Kidney glomerular epithelial cell (primary cell): ENCODE measurements at regions not wholly inside any gene's neighbourhood (a gene's known extent, or its start where the extent isn't known, plus 50 kb on each side); places are given as distances from the start of the nearest gene placed in this dataset.
A peak's percentile ranks its signal among the peaks of the same experiment; 100 is the strongest.
"Not testable (repeated sequence)": the region's sequence is repeated elsewhere in the genome, so short reads cannot be mapped to it uniquely, and the experiment has no call there.

Experiments used
- DNase-seq: peaks from one replicate; lab custom pipeline; 2025; lab: John Stamatoyannopoulos, UW

- no peak for DNase-seq
Observed at GRCh38 chr11:47928426-47928825, 51.9 kb upstream of the PTPRJ start.

GRCh38 chr11:47924184-47924691 is 56.1 kb upstream of the PTPRJ start:
- DNase-seq, result peak; percentile 92

- DNase-seq, result no peak
Observed at GRCh38 chr11:47923667-47924066, 56.7 kb upstream of the PTPRJ start.

GRCh38 chr11:47921080-47921555 is 59.2 kb upstream of the PTPRJ start:
- not testable (repeated sequence) for DNase-seq

GRCh38 chr11:47918882-47919495 is 61.4 kb upstream of the PTPRJ start:
- DNase-seq, result peak; percentile 7

GRCh38 chr11:47918370-47918690 is 62.0 kb upstream of the PTPRJ start:
- DNase-seq, result no peak

GRCh38 chr11:47917599-47918369 is 62.6 kb upstream of the PTPRJ start:
- DNase-seq, result peak; percentile 9

GRCh38 chr11:47916361-47916841 is 64.0 kb upstream of the PTPRJ start:
- no peak for DNase-seq

- no peak for DNase-seq
Observed at GRCh38 chr11:47915783-47916182, 64.6 kb upstream of the PTPRJ start.

- no peak for DNase-seq
Observed at GRCh38 chr11:47915374-47915773, 65.0 kb upstream of the PTPRJ start.

- DNase-seq, result no peak
Observed at GRCh38 chr11:47914743-47915142, 65.6 kb upstream of the PTPRJ start.

GRCh38 chr11:47913529-47914244 is 65.5 kb upstream of the NUP160 start:
- DNase-seq, result no peak

- no peak for DNase-seq
Observed at GRCh38 chr11:47912843-47913437, 64.8 kb upstream of the NUP160 start.

- DNase-seq, result no peak
Observed at GRCh38 chr11:47911149-47911548, 63.0 kb upstream of the NUP160 start.

GRCh38 chr11:47908198-47908597 is 60.0 kb upstream of the NUP160 start:
- DNase-seq, result no peak

GRCh38 chr11:47907499-47907898 is 59.3 kb upstream of the NUP160 start:
- no peak for DNase-seq

- no peak for DNase-seq
Observed at GRCh38 chr11:47906066-47906465, 57.9 kb upstream of the NUP160 start.

- DNase-seq, result no peak
Observed at GRCh38 chr11:47905358-47906059, 57.4 kb upstream of the NUP160 start.

GRCh38 chr11:47904808-47905207 is 56.7 kb upstream of the NUP160 start:
- no peak for DNase-seq

- no peak for DNase-seq
Observed at GRCh38 chr11:47904048-47904447, 55.9 kb upstream of the NUP160 start.

GRCh38 chr11:47899801-47900200 is 51.7 kb upstream of the NUP160 start:
- no peak for DNase-seq
